ENCODE measurements at regions not wholly inside any gene's neighbourhood (a gene's known extent, or its start where the extent isn't known, plus 50 kb on each side); places are given as distances from the start of the nearest gene placed in this dataset.

DNA sequence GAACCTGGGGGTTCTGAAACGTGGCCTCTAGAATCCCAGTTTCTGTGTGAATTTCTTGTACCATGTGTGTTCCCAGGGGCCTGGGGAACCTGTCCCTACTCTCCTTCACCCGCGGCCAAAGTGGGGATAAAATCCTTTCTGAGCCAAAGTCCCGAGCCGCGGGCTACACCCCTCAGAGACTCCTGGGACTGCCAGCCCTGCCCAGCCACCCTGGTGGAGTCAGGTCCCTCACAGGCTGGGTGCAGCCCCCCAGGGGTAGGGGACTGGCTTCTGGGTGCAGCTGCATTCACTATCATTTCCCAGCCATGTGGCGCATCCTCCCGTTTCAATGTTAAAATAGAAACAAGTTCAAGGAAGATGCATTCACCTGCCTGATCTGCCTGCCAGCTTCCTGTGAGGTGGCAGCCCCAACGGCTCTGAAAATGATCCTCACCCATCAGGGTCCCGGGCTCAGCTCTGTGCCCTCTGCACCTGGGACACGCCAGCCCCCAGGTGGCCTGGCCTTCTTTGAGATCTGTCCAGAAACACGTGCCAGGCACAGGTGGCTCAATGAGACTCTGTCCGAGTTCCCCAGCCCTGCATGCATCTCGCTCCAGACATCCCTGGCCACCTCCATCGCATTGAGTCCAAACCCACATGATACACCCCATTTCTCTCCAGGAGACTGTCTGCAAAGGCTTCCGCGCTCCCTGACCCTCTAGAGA lies 338.8 kb downstream of the CTTN start:
- Histone ChIP-seq H3K9me3 (ENCODE audit: control insufficient read depth, insufficient read depth, low read length) (no peaks in the 10 kb centered on the region), H3K27me3 (ENCODE audit: control insufficient read depth, insufficient read depth, low read length) (no peaks in the 10 kb centered on the region), H3K27ac (ENCODE audit: low read length) (no peak overlapping the region), H3K4me3 (ENCODE audit: low read length) (no peak overlapping the region), H3K4me1 (ENCODE audit: control insufficient read depth, insufficient read depth, low read length) (no peaks in the 10 kb centered on the region), H3K36me3 (ENCODE audit: control insufficient read depth, insufficient read depth, low read length) (no peaks in the 10 kb centered on the region)
- peaks cover 0 to 3% of the 10 kb centered on the region in 2 donors for H3K27me3 Mint-ChIP-seq (ENCODE audit: low read depth in 2 of 2)
- DNase-seq (no peak), ATAC-seq (no peak)
- no peaks in the 10 kb centered on the region for H3K9me3 Mint-ChIP-seq
- intact Hi-C loops (cut with micrococcal nuclease) = no loop called here
- H3K4me3 Mint-ChIP-seq = no peak overlapping the region
- TF ChIP-seq, protein P1, sequence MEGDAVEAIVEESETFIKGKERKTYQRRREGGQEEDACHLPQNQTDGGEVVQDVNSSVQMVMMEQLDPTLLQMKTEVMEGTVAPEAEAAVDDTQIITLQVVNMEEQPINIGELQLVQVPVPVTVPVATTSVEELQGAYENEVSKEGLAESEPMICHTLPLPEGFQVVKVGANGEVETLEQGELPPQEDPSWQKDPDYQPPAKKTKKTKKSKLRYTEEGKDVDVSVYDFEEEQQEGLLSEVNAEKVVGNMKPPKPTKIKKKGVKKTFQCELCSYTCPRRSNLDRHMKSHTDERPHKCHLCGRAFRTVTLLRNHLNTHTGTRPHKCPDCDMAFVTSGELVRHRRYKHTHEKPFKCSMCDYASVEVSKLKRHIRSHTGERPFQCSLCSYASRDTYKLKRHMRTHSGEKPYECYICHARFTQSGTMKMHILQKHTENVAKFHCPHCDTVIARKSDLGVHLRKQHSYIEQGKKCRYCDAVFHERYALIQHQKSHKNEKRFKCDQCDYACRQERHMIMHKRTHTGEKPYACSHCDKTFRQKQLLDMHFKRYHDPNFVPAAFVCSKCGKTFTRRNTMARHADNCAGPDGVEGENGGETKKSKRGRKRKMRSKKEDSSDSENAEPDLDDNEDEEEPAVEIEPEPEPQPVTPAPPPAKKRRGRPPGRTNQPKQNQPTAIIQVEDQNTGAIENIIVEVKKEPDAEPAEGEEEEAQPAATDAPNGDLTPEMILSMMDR (IDR thresholded peaks at IDR 0.05) = no peak
- H3K27ac Mint-ChIP-seq = no peak overlapping the region
- H3K4me1 Mint-ChIP-seq = no peaks in the 10 kb centered on the region
- H3K36me3 Mint-ChIP-seq = no peaks in the 10 kb centered on the region
- 86% methylated on average over 17 of the region's 17 CpGs for WGBS (ENCODE audit: insufficient coverage)

DNA sequence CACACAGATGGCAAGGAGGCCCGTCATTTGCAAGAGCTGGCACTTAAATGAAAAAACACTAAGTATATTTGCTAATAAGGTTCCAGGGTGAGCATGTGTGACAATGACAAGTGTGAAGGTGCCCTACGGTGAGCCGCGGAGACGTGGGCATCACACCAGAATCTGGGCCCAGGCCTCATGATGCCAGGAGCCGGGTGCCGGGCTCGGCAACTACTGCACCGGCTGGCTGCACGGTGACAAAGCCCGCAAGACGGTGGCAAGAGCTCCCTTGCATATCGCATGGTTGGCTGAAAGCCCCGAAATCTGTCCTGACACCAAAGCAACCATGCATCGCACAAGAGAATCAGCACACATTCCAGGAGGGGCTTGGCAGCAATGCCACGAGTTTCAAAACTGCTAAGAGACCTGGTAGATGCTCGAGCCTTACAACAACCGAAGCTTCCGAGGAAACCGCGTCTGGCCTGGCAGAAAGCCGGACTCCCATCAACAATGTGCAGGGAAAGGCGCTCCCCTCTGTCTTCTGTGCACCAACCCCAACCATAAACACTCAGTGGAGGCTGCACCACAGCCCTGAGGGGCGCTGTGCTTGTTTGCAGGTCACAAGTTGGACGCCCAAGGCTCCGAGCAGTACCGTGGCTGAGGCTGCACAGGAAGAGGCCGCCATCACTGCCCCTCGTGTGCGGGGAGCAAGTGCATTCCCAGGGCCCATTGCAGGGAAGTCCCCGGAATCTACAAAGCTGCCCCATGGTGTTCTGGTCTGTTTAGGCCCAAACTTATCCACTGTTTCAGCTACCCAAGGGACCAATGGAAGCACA lies 339.7 kb downstream of the CTTN start:
- H3K4me1 ChIP-seq (ENCODE audit: control insufficient read depth, insufficient read depth, low read length) = no peaks in the 10 kb centered on the region
- no peaks in the 10 kb centered on the region for H3K36me3 ChIP-seq (ENCODE audit: control insufficient read depth, insufficient read depth, low read length)
- no peaks in the 10 kb centered on the region for H3K27me3 ChIP-seq (ENCODE audit: control insufficient read depth, insufficient read depth, low read length)
- ATAC-seq = no peak
- Mint-ChIP-seq H3K9me3 (no peaks in the 10 kb centered on the region), H3K27ac (no peak overlapping the region), H3K36me3 (no peaks in the 10 kb centered on the region), H3K27me3 (ENCODE audit: low read depth in 2 of 2) (peaks cover 0 to 5% of the 10 kb centered on the region in 2 donors), H3K4me3 (no peak overlapping the region), H3K4me1 (no peaks in the 10 kb centered on the region)
- WGBS (ENCODE audit: insufficient coverage) = 87% methylated on average over 31 of the region's 31 CpGs
- no peaks in the 10 kb centered on the region for H3K9me3 ChIP-seq (ENCODE audit: control insufficient read depth, insufficient read depth, low read length)
- H3K27ac ChIP-seq (ENCODE audit: low read length) = no peak overlapping the region
- no peak overlapping the region for H3K4me3 ChIP-seq (ENCODE audit: low read length)
- no peak for DNase-seq
- TF ChIP-seq, protein P1 (IDR thresholded peaks at IDR 0.05) = no peak
- intact Hi-C loops (cut with micrococcal nuclease) = no loop called here

DNA sequence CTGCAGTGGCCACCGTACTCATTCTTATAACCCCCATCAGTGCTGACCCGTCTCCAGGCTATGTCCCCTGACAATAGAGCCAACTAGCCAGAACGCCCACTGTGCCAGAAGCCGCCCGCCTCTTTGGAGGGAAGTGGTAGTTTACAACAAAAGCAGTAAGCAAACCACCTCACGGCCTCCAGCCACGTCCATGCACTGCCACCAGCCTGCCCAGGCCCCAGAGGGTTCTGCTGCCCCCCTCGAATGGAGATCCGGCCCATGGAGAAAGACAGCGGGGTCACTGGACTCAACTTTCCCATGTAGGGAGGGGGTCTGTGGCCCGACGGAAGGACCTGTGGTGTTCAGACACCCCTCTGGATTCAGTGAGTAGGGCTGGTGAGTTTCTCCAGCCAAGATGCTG lies 340.3 kb downstream of the CTTN start:
- TF ChIP-seq, protein P1 (IDR thresholded peaks at IDR 0.05) = no peak
- H3K27ac ChIP-seq (ENCODE audit: low read length) = no peak overlapping the region
- no peak overlapping the region for H3K4me3 Mint-ChIP-seq
- no peaks in the 10 kb centered on the region for H3K36me3 Mint-ChIP-seq
- H3K36me3 ChIP-seq (ENCODE audit: control insufficient read depth, insufficient read depth, low read length) = no peaks in the 10 kb centered on the region
- no peaks in the 10 kb centered on the region for H3K4me1 ChIP-seq (ENCODE audit: control insufficient read depth, insufficient read depth, low read length)
- DNase-seq = no peak
- no peak overlapping the region for H3K27ac Mint-ChIP-seq
- peaks cover 0 to 5% of the 10 kb centered on the region in 2 donors for H3K27me3 Mint-ChIP-seq (ENCODE audit: low read depth in 2 of 2)
- no peak for ATAC-seq
- H3K27me3 ChIP-seq (ENCODE audit: control insufficient read depth, insufficient read depth, low read length) = no peaks in the 10 kb centered on the region
- 95% methylated on average over 12 of the region's 12 CpGs for WGBS (ENCODE audit: insufficient coverage)
- H3K4me3 ChIP-seq (ENCODE audit: low read length) = no peak overlapping the region
- intact Hi-C loops (cut with micrococcal nuclease) = no loop called here
- H3K4me1 Mint-ChIP-seq = no peaks in the 10 kb centered on the region
- H3K9me3 ChIP-seq (ENCODE audit: control insufficient read depth, insufficient read depth, low read length) = no peaks in the 10 kb centered on the region
- H3K9me3 Mint-ChIP-seq = no peaks in the 10 kb centered on the region
